PC-3 (cell line): ENCODE measurements at regions not wholly inside any gene's neighbourhood (a gene's known extent, or its start where the extent isn't known, plus 50 kb on each side); places are given as distances from the start of the nearest gene placed in this dataset.
A peak's percentile ranks its signal among the peaks of the same experiment; 100 is the strongest.

Source experiments
- ATAC-seq: fragments of 200-7000 bp; cut with Tn5 transposase; 2 replicates; pipeline ENCODE4 v1.9.1; 2020; ENCODE audit warnings: mild to moderate bottlenecking, moderate library complexity
- BruUV-seq: library from RNA; stranded (reverse); fragments of 400-500 nt; replicated peaks from 2 replicates; lab custom pipeline; 2021; lab: Mats Ljungman, UMichigan
- CTCF ChIA-PET: fragments of 300-600 bp; sonication (Branson Sonifier 250); formaldehyde crosslinking; loops from one replicate; lab custom pipeline; 2022; ENCODE audit warnings: antibody characterized with exemption; lab: Charles Lee
- POLR2A ChIA-PET: fragments of 300-600 bp; sonication (Branson Sonifier 250); formaldehyde crosslinking; loops from one replicate; lab custom pipeline; 2022; ENCODE audit warnings: antibody characterized with exemption; ENCODE audit not compliant: unreplicated experiment; lab: Charles Lee
- DNase-seq: peaks from one replicate; pipeline ENCODE4 v3.0.0-alpha.2; 2015
- H2AFZ ChIP-seq: fragments of 300-600 bp; sonication (generic); 2 replicates; pipeline ENCODE4 v1.6.0; 2016; ENCODE audit warnings: antibody characterized with exemption, low read length
- H3F3A ChIP-seq: fragments of 300-600 bp; sonication (generic); one replicate; pipeline ENCODE4 v1.6.0; 2017; ENCODE audit warnings: antibody characterized with exemption, low read length, control low read depth, mild to moderate bottlenecking; ENCODE audit not compliant: unreplicated experiment
- H3K27ac ChIP-seq: fragments of 300-600 bp; sonication (generic); 2 replicates; pipeline ENCODE4 v1.5.1; 2016; ENCODE audit warnings: mild to moderate bottlenecking, low read length
- H3K27me3 ChIP-seq: fragments of 300-600 bp; sonication (generic); 2 replicates; pipeline ENCODE4 v1.6.1; 2016; ENCODE audit warnings: low read length, mixed read lengths
- H3K36me3 ChIP-seq: fragments of 300-600 bp; sonication (generic); 2 replicates; pipeline ENCODE4 v1.6.1; 2016; ENCODE audit warnings: low read depth, mixed run types, low read length, mixed read lengths
- H3K4me1 ChIP-seq: fragments of 300-600 bp; sonication (generic); 2 replicates; pipeline ENCODE4 v1.5.1; 2016; ENCODE audit warnings: low read length; ENCODE audit not compliant: insufficient read depth
- H3K4me2 ChIP-seq: fragments of 300-600 bp; sonication (generic); 2 replicates; pipeline ENCODE4 v1.6.0; 2016; ENCODE audit warnings: low read length
- H3K4me3 ChIP-seq: fragments of 300-600 bp; sonication (generic); 2 replicates; pipeline ENCODE4 v1.5.1; 2016; ENCODE audit warnings: mild to moderate bottlenecking, low read length, mixed read lengths
- H3K79me2 ChIP-seq: fragments of 300-600 bp; sonication (generic); 2 replicates; pipeline ENCODE4 v1.6.1; 2017; ENCODE audit warnings: low read length, mixed read lengths
- H3K9ac ChIP-seq: fragments of 300-600 bp; sonication (generic); 2 replicates; pipeline ENCODE4 v1.6.0; 2016; ENCODE audit warnings: mild to moderate bottlenecking, low read length
- H3K9me2 ChIP-seq: fragments of 300-600 bp; sonication (generic); replicated peaks from 2 replicates; pipeline ENCODE4 v1.6.1; 2016; ENCODE audit warnings: mixed run types, low read length, mixed read lengths
- H3K9me3 ChIP-seq: fragments of 300-600 bp; sonication (generic); 2 replicates; pipeline ENCODE4 v1.6.1; 2016; ENCODE audit warnings: low read length, mixed read lengths
- H4K20me1 ChIP-seq: fragments of 300-600 bp; sonication (generic); 2 replicates; pipeline ENCODE4 v1.6.1; 2016; ENCODE audit warnings: low read length, mixed read lengths
- EZH2 ChIP-seq: fragments of 300-600 bp; sonication (generic); IDR thresholded peaks from one replicate; pipeline ENCODE4 v1.6.1; 2017; ENCODE audit warnings: antibody characterized with exemption, mild to moderate bottlenecking, low read length; ENCODE audit not compliant: unreplicated experiment
- EZH2phosphoT487 ChIP-seq: fragments of 300-600 bp; sonication (generic); IDR thresholded peaks from 2 replicates; pipeline ENCODE4 v1.6.1; 2018; ENCODE audit warnings: mild to moderate bottlenecking, antibody characterized with exemption, low read length, borderline replicate concordance
- intact Hi-C: fragments of 100-400 bp; cut with micrococcal nuclease; formaldehyde crosslinking; loops from 2 replicates; pipeline ENCODE4 v1.9.0; 2023
- TF ChIP-seq, protein P1 (sequence below): fragments of 300-600 bp; sonication (generic); conservative IDR thresholded peaks from 2 replicates; pipeline ENCODE4 v1.5.1; 2017; ENCODE audit warnings: antibody characterized with exemption, low read depth, mild to moderate bottlenecking, low read length

GRCh38 chr21:34302521-34302920 lies 61.3 kb upstream of the KCNE2 start:
- ATAC-seq: no peak

GRCh38 chr21:34305605-34306604 lies 57.9 kb upstream of the KCNE2 start:
- TF ChIP-seq, protein P1, sequence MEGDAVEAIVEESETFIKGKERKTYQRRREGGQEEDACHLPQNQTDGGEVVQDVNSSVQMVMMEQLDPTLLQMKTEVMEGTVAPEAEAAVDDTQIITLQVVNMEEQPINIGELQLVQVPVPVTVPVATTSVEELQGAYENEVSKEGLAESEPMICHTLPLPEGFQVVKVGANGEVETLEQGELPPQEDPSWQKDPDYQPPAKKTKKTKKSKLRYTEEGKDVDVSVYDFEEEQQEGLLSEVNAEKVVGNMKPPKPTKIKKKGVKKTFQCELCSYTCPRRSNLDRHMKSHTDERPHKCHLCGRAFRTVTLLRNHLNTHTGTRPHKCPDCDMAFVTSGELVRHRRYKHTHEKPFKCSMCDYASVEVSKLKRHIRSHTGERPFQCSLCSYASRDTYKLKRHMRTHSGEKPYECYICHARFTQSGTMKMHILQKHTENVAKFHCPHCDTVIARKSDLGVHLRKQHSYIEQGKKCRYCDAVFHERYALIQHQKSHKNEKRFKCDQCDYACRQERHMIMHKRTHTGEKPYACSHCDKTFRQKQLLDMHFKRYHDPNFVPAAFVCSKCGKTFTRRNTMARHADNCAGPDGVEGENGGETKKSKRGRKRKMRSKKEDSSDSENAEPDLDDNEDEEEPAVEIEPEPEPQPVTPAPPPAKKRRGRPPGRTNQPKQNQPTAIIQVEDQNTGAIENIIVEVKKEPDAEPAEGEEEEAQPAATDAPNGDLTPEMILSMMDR: no peak
- TF ChIP-seq EZH2phosphoT487: no peak
- peaks cover 21% of the 10 kb centered on the region; the same call in 1 of the 2 replicates for H3K27me3 ChIP-seq
- BruUV-seq: no TSS peak
- H3K79me2 ChIP-seq: no peaks in the 10 kb centered on the region
- DNase-seq (no peak), ATAC-seq (no peak)
- no peaks in the 10 kb centered on the region for H3K4me1 ChIP-seq
- H3K4me2 ChIP-seq: no peak overlapping the region
- no peaks in the 10 kb centered on the region for H3K9me3 ChIP-seq
- no peak overlapping the region for H3K9ac ChIP-seq
- H3K36me3 ChIP-seq: no peaks in the 10 kb centered on the region
- intact Hi-C loops: no loop called here
- no peaks in the 10 kb centered on the region for H4K20me1 ChIP-seq
- H3K4me3 ChIP-seq: no peak overlapping the region
- ChIA-PET POLR2A (no interaction called here), CTCF (no interaction called here)
- H3K9me2 ChIP-seq: no peaks in the 10 kb centered on the region
- no peaks in the 10 kb centered on the region for H3F3A ChIP-seq
- H2AFZ ChIP-seq: no peak overlapping the region
- H3K27ac ChIP-seq: no peak overlapping the region

More at GRCh38 chr21:34302521-34302920, 61.3 kb upstream of the KCNE2 start:
- no peaks in the 10 kb centered on the region for H3K36me3 ChIP-seq
- H3F3A ChIP-seq: no peaks in the 10 kb centered on the region
- ChIA-PET CTCF (no interaction called here), POLR2A (no interaction called here)
- H3K27me3 ChIP-seq: peaks cover 49% of the 10 kb centered on the region
- TF ChIP-seq EZH2: no peak
- TF ChIP-seq EZH2phosphoT487: no peak
- TF ChIP-seq, protein P1: no peak
- H3K4me2 ChIP-seq: no peak overlapping the region
- no peaks in the 10 kb centered on the region for H3K4me1 ChIP-seq
- H3K9me2 ChIP-seq: no peaks in the 10 kb centered on the region
- no peaks in the 10 kb centered on the region for H3K9me3 ChIP-seq
- H2AFZ ChIP-seq: no peak overlapping the region
- H3K4me3 ChIP-seq: no peak overlapping the region
- DNase-seq: no peak
- intact Hi-C loops: no loop called here
- no peaks in the 10 kb centered on the region for H3K79me2 ChIP-seq
- BruUV-seq: no TSS peak
- no peak overlapping the region for H3K27ac ChIP-seq
- H3K9ac ChIP-seq: no peak overlapping the region
- H4K20me1 ChIP-seq: no peaks in the 10 kb centered on the region

GRCh38 chr21:34307991-34308532 lies 55.7 kb upstream of the KCNE2 start:
- CTCF ChIA-PET: no interaction called here

More at GRCh38 chr21:34307991-34308532, 55.7 kb upstream of the KCNE2 start:
- TF ChIP-seq, protein P1: no peak
- no peak for TF ChIP-seq EZH2phosphoT487
- TF ChIP-seq EZH2: no peak
- no peaks in the 10 kb centered on the region for H3K4me1 ChIP-seq
- H3K9ac ChIP-seq: no peak overlapping the region
- no peaks in the 10 kb centered on the region for H4K20me1 ChIP-seq
- no peak overlapping the region for H3K4me3 ChIP-seq
- no peaks in the 10 kb centered on the region for H3K9me3 ChIP-seq
- POLR2A ChIA-PET: no interaction called here
- BruUV-seq: no TSS peak
- no peak overlapping the region for H2AFZ ChIP-seq
- ATAC-seq: no peak
- H3K79me2 ChIP-seq: no peaks in the 10 kb centered on the region
- no peak overlapping the region for H3K4me2 ChIP-seq
- H3K27me3 ChIP-seq: peaks cover 16% of the 10 kb centered on the region; the same call in 1 of the 2 replicates
- peak; percentile 12 for DNase-seq
- H3K27ac ChIP-seq: no peak overlapping the region
- H3K9me2 ChIP-seq: no peaks in the 10 kb centered on the region
- H3K36me3 ChIP-seq: no peaks in the 10 kb centered on the region
- no peaks in the 10 kb centered on the region for H3F3A ChIP-seq
- intact Hi-C loops: no loop called here
